GM23338 (cell line): ENCODE measurements at regions not wholly inside any gene's neighbourhood (a gene's known extent, or its start where the extent isn't known, plus 50 kb on each side); places are given as distances from the start of the nearest gene placed in this dataset.

Experiments
- CTCF ChIP-seq, 2 experiments: fragments of 200-600 bp in 1 of 2; sonication (generic) in 1 of 2; conservative IDR thresholded peaks; 2 replicates each; pipeline versions ENCODE4 v1.5.1 to v1.6.1; 2016 to 2017; ENCODE audit warnings: antibody characterized with exemption in 2 of 2, low read depth in 2 of 2, mild to moderate bottlenecking in 2 of 2, moderate library complexity in 1 of 2
- EZH2phosphoT487 ChIP-seq: fragments of 200-600 bp; sonication (generic); IDR thresholded peaks from one replicate; pipeline ENCODE4 v1.8.1; 2018; ENCODE audit warnings: antibody characterized with exemption; ENCODE audit not compliant: unreplicated experiment
- POLR2AphosphoS5 ChIP-seq: IDR thresholded peaks from 2 replicates; pipeline ENCODE4 v1.6.1; 2016; ENCODE audit warnings: antibody characterized with exemption, low read depth
- REST ChIP-seq: IDR thresholded peaks from one replicate; pipeline ENCODE4 v1.6.1; 2018; ENCODE audit warnings: antibody characterized with exemption; ENCODE audit not compliant: unreplicated experiment

DNA sequence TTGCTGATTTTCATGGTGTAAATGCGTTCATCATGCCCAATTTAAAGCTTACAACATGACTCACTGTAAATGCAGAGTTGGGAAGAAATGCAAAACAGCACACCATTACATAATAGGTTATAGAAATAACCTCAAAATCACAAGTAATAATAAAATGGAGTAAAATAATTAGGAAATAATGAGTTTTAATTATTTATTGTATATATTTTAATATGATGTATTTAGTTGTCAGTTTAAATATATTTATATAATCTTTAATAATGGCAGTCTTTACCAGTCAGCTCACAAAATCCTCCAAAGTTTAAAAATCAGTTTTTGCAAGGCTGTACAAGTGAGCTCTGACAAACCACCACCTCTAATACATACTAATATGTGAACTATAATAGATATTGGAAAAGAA lies 180.2 kb downstream of the RND3 start:
- TF ChIP-seq REST (no peak), CTCF (conservative IDR thresholded peaks at IDR 0.05; ENCODE audit: low read depth in 2 of 2) (no peak), POLR2AphosphoS5 (no peak), EZH2phosphoT487 (no peak)
